SH-SY5Y (cell line): ENCODE measurements at regions not wholly inside any gene's neighbourhood (a gene's known extent, or its start where the extent isn't known, plus 50 kb on each side); places are given as distances from the start of the nearest gene placed in this dataset.

Source experiments
- GATA2 ChIP-seq: IDR thresholded peaks from 2 replicates; pipeline ENCODE4 v1.6.1; 2011; ENCODE audit warnings: mild to moderate bottlenecking, low read depth, low read length
- GATA3 ChIP-seq: IDR thresholded peaks from 2 replicates; pipeline ENCODE4 v1.6.1; 2011; ENCODE audit warnings: low read depth, mild to moderate bottlenecking, low read length, moderate library complexity

- TF ChIP-seq GATA2: no peak
- no peak for TF ChIP-seq GATA3
Observed at GRCh38 chr2:226030369-226030768, 630.9 kb downstream of the NYAP2 start.
